HG03196 (cell line): ENCODE measurements at regions not wholly inside any gene's neighbourhood (a gene's known extent, or its start where the extent isn't known, plus 50 kb on each side); places are given as distances from the start of the nearest gene placed in this dataset.

ENCODE experiments used
- ATAC-seq: cut with Tn5 transposase; IDR thresholded peaks from one replicate; pipeline ENCODE4 v1.9.1; 2021; ENCODE audit not compliant: unreplicated experiment

DNA sequence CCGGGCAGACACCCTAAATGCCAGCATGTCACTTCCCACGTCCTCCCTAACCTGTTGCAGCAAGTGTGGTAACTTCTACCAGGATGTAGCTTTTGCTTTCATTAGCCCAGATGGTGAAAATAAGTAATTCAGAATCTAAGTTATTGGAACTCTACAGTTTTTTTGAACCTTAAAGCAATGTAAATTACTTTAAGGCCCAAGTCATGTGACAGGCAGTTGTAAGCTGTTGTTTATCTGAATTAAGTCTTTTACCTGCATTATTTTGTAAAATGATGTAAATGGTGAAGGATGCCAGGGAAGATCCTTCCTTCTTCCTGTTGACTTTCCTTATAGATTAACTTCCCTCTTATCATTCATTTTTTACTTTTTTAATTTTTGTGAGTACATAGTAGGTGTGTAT, 670.2 kb downstream of the SEMA5A start:
- no peak for ATAC-seq

DNA sequence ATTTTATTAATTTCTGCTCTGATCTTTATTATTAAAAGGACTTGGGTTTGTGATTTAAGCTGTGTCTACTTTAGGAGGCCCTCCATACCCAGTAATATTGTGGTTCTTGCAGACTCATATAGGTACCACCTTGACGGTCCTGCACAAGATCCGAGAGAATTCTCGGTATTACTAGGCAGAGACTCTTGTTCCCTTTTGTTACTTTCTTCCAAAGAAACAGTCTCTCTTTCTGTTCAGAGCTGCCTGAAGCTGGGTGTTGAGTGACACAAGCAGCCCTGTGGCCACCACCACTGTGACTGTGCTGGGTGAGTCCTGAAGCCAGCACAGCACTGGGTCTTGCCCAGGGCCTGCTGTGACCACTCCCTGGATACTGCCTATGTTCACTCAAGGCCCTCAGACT, 666.6 kb downstream of the SEMA5A start:
- ATAC-seq: no peak

DNA sequence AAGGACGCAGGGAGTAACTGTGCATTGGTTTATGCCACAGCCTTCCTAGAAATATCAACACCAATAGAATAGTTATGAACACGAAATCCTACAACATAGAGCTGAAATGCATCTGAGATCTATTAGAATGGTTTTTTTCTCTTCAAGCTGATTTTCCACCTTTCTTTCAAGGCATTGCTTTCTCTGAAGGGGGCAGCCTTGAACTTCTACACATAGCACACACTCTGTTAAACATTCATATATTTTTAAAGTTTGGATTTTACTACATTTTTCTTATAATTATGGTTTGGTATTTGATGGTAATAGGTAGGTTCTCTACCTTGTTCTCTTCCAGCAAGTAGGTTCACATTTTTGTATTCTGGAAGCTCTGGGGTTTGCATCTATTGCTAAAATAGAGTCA, 661.8 kb downstream of the SEMA5A start:
- ATAC-seq: no peak

DNA sequence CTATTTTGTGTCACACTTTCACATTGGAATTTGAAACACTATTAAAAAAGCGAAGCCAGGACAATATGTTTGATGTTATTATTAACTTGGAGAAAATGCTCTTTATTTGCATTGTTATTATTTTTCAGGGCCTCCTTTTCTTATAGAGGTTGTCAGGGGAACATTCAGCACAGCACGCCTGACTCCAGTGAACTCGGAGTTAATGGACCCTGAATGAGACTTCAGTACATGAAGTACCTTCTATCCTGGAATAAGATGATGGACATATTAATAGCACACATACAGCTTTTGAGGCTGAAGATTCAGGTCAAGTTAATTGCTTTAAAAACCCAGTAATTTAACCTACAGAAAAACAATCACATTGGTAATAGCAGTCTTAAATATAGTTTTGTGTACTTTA, 652.9 kb downstream of the SEMA5A start:
- ATAC-seq: no peak

DNA sequence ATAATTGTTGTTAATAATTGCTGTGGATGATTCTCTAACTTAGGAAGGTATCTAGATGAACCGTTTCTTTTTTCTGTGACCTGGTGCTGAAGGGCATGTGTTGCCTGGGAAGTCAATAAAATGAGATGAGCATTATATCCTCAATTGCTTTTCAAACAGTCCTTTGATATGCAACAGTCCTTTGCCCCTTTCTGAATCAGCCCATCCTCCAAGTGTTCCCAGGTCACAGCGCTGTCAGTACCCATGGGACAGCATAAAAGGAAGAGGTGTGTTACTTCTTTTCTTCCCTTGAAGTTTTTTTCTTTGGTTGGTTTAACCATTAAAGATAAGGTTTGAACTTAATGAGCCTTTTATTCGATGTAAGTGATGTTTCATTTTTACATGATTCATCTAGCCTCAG, 651.8 kb downstream of the SEMA5A start:
- ATAC-seq: no peak

DNA sequence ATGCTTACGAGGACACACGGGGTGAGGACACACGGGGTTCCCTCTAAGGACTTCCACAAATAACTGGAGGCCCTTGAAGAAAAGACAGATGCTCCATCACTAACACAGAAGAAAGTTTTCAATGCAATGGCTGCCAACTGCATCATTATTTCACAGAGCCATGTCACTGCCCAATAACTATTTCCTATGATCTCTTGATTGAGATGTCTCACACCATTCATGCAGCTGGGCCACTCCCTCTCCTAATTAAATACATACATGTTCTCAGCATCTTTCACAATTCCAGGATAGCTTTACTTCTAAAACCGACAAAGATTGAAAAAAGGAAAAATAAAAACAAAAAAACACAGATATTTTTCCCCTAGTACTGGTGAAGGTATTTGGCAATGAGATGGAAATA, 650.8 kb downstream of the SEMA5A start:
- no peak for ATAC-seq

DNA sequence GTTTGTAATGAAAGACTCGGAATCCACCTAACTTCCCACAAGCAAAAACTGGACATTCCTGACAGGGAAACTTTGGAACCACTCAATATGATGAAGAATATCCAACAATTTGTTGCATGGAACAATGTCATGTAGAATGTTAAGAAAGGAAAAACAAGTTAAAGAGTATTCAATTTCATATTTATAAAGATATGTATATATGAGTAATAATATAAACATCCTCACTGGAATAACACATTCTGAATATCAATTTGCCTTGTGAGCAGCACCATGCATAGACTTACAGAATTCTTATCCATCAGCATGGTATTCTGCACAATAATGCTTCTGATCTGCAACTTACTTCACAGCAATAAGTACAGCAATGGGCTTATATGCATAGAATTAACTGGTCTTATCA, 650.3 kb downstream of the SEMA5A start:
- no peak for ATAC-seq

DNA sequence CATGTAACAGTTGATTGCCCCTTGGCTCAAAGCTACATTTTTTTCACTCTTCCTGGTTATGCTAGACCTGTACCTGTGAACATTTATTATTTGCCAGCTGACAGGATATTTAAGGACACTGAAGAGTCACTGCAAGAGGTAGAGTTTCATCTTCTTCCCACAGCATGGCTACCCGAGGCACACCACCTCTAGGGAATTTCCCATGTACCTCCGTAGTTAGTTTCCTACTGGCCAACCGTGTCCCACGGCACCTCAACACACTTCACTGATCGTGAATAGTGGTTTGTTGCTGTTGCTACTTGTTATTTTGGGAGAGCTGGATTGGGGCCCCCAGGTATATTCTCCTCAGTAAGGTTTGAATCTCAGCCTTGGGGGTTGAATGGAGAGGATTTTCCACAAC, 648.6 kb downstream of the SEMA5A start:
- no peak for ATAC-seq

DNA sequence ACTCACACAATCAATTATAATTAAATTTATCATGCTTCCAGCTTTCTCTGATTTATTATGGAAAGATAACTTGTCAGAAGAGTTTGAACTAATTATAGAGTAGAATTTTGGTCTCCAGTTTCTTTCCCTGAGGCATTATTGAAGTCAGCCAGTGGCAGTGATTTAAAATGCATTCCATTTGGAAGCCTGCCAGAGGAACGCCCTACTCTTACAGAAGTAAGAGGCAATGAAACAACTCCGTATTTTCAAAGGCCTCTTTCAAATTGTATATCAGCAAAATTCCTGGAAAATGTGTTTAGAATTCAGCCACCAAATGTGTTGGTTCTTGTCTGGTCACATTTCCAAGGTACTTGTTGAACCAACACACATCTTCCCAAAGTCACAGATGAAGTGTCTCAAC, 640.9 kb downstream of the SEMA5A start:
- ATAC-seq: no peak

DNA sequence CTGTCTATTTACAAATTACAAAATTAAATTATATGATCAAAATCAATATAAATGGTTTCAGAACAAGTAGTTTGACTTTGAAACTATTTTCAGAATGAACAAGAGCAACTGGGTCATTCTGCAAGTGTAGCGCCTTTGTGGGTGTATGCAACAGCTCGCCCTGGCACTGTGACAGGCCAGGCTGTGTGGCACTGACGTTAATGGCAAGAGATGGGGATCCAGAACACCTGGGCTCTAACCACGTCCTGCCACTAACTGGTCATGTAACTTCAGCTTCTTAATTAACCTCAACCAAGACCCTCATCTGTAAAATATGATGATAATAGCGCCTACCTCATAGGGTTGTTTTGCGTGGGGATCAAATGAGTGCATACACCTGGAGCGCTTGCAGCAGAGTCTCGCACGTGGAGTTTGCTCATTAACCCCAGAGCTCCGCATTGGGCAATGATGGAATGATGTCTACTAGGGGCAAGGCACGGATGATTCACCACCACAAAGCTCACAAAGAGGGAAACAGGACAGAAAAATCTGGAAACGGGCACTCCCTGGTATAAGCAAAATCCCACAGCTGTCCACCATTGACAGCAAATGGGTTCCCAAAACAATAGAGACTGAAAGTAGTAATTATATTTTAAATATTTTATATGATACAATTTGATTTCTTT, 639.4 kb downstream of the SEMA5A start:
- ATAC-seq: no peak

DNA sequence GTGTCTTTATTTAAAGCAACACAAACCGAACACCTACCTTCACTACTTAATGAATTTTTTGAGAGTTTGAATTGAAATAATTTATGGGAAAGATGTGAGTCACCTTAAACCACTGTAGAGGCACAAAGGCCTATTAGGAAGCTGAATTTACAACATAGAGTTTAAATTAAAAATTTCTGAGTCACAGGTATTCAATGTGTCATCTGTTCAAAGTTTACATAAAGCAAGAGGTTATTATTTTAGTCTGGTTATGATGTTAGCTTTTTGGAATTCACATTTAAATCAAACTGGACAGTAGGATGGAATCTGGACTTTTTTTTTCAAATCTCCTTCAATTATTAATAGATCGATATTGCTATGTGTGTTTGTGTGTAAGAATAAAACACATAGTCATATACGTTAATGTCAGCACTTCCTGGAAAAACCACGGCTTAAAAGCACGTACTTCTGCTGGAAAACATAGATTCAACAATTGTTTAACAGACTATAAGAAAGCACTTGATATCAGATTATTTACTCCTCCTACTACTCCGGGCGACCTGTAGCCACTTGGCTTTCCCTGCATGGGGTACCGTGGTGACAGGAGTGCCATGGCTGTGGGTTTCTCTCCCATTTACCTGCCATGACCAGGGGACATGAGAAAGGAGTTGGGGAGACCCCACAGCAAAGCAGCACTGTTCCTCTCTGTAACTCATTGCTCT, 638.6 kb downstream of the SEMA5A start:
- ATAC-seq: no peak

DNA sequence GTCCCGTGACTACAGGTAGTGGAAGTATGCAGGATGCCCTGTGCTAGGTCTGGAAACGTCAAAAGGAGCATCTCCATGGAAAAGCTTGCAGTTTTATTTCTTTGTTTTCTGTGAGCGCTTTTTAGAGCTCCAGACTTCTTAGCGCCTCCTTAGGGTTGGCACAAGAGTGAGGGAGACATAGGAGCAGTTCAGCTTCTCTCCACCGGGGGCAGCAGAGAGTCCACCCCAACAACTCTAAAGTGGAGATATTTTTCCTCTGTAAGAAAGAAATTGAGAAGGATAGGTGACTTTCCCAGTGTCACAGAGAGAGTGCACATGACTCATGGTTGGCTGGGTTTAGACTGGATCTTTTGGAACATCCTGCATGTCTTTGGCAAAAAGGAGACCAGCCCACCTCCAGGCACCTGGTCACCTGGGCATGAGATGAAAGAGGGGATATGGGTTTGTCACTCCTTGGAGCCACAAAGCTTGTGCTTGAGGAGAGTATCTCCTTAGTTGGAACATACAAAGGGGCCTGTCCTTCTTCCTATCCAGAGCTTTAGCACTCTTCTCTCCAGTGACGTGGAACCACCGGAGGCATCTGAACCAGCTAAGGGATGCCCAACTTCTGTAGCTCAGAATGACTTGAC, 637.7 kb downstream of the SEMA5A start:
- ATAC-seq: no peak

DNA sequence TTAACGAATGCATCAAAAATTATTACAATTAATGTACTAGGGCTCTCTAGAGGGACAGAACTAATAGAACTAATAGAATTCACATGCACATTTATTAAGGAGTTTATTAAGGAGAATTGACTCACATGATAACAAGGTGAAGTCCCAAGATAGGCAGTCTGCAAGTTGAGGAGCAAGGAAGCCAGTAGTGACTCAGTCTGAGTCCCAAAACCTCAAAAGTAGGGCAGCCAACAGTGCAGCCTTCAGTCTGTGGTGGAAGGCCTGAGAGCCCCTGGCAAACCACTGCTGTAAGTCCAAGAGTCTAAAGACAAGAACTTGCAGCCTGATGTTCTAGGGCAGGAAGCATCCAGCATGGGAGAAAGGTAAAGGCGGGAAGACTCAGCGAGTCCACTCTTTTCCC, 633.8 kb downstream of the SEMA5A start:
- no peak for ATAC-seq

DNA sequence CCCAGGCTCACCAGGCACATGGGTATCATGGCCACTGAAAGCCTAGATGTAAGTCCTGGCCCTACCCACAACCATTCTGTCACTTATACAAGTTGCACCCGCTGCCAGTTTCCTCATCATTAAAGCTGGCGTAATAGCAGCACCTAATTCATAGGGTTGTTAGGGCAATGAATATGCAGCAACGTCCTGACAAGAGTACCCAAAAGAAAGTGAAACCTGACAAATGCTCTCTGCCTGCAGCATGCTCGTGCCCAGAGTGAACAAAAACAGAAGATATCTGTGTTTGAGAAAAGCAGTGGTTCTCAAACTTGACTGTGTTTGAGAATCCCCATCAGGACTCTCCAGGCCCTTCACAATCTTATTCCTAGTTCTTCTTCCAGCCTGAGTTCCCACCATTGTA, 632.4 kb downstream of the SEMA5A start:
- no peak for ATAC-seq

DNA sequence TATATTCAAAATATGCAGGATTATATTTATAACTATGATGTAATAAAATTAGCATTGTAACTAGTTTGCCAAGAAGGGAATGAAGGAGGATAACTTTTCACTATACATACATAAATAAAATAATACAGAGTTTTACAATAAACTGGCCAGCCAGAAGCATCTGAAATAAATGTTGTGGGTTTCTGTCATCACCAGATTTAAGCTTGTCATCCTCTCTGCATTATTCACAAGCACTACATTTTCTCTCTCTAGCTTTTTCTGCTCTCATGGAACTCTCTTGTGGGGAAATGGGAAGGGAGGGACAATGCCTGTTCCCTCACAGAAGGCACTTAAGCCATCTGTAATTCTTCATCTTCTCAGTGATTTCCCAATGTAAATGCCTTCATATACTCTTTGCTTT, 626.8 kb downstream of the SEMA5A start:
- no peak for ATAC-seq

DNA sequence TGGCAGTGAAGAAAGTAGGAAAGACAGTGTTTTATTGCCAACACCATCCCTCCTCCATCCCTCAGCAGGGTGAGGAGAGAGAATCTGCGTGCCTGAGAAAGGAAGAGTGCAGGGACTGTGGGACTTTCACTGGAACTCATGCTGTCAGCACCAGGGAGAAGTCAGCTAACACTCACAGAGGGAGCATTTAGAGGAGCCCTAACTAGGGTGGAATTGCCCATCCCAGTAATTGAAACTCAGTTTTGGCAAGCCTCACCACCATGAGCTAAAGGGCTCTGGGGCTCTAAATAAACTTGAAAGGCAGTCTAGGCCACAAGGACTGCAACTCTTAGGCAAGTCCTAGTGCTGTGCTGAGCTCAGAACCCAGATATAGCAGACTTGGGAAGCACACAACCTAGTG, 622.3 kb downstream of the SEMA5A start:
- no peak for ATAC-seq

DNA sequence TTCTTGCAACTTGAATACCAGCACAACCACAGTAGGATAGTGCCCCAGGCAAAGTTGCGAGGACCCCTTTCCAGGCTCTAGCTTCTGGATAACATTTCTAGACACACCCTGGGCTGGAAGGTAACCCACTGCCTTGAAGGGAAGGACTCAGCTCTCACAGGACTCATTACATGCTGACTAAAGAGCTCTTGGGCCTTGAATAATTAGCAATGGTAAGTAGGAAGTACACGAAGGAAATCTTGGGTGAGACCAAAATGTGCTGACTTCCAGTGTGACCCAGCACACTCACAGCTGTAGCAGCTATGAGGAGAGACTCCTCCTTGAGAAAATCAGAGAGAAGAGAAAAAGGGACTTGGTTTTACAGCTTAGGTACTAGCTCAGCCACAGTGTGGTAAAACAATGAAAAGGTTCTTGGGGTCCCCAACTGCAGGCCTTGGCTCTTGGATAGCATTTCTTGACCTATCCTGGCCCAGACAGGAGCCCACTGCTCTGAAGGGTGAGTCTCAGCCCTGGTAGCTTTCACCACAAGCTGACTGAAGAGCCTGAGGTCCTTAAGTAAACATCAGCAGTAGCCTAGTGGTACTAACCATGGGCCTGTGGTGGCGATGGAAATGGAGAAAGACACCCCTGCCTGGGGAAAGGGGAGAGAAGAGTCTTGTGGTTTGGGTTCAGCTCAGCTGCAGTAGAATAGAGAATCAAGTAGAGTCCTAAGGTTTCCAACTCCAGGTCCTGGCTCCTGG, 621.7 kb downstream of the SEMA5A start:
- ATAC-seq: no peak

DNA sequence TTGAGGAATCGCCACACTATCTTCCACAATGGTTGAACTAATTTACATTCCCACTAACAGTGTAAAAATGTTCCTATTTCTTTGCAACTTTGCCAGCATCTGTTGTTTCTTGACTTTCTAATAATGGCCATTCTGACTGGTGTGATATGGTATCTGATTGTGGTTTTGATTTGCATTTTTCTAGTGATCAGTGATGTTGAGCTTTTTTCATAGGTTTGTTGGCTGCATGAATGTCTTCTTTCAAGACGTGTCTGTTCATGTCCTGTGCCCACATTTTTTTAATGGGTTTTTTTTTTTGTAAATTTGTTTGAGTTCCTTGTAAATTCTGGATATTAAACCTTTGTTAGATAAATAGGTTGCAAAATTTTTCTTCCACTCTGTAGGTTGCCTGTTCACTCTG, 615.9 kb downstream of the SEMA5A start:
- ATAC-seq: no peak

DNA sequence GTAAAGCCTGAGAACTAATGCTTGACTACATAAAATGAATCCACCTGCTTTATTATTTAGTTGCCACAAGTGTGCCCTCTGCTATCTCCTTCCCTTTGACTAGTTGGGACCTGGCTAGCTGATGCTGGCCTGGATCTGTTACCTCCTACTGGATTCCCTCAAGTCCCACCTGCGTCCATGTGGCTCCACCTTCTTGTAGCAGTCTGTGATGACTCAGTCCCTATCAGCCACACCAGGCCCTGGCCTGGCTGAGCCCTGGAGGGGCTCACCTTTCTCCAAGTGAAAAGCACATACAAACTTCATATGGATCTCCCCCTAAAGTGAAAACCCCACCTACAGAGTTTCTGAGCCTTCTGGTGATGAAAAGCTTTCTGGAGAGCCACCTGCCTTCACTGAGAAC, 611.4 kb downstream of the SEMA5A start:
- ATAC-seq: no peak

DNA sequence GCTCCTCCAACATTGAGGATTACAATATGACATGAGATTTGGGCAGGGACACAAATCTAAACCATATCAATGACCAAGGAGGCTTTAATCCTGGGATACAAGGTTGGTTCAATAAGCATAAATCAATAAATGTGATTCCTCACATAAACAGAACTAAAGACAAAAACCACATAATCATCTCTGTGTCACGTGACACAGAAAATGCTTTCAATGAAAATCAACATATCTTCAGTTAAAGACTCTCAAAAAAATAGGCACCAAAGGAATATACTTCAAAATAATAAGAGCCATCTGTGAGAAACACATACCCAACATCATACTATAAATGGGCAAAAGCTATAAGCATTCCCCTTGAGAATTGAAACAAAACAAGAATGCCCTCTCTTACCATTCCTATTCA, 604.9 kb downstream of the SEMA5A start:
- no peak for ATAC-seq

DNA sequence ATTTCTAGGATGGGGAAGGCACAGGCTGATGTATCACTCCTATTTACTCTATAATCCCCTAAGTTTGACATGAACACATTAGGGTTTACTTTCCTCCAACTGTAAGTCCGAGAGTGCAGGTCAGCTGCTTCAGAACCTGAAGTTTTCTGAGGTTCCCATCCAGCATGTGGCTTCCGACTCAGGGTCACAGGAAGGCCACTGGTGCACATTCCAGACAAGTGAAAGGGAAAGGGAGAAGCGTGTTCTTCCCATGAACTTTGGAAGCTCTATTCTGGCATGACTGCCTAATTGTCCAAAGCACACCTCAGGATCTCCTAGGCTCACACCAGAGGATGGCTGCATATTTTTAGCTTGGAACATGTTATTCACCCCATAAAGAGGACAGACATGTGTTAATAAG, 602.6 kb downstream of the SEMA5A start:
- no peak for ATAC-seq

DNA sequence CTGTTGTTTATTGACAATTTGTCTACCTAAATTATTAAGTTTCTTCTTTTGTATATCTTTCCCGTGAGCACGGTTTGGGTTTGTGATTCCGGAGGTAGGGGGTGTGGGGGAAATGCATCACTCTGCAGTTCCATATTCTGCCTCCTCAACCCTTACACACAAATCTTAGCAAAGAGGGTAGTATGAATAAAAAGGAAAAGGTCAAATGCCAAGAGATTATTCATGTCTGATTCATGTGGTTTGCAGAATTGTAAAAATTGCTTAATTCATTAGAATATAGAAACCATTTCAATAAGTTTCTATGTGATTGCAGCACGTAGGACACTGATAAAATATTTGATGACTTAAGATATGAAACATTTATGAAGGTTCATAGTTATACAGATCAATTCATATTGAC, 601.9 kb downstream of the SEMA5A start:
- ATAC-seq: no peak
